T47D (cell line): ENCODE measurements at regions not wholly inside any gene's neighbourhood (a gene's known extent, or its start where the extent isn't known, plus 50 kb on each side); places are given as distances from the start of the nearest gene placed in this dataset.
"Not testable (repeated sequence)": the region's sequence is repeated elsewhere in the genome, so short reads cannot be mapped to it uniquely, and the experiment has no call there.

ENCODE experiments used
- DNase-seq, 2 experiments: peaks; one replicate each; pipeline versions ENCODE4 v3.0.0 to v3.0.0-alpha.2; 2011 to 2012; ENCODE audit warnings: low read depth in 1 of 2, low spot score in 1 of 2
- JUND ChIP-seq: IDR thresholded peaks from 2 replicates; pipeline ENCODE4 v1.6.1; 2012; ENCODE audit warnings: low read depth
- in situ Hi-C: cut with HindIII; loops from 2 replicates; pipeline ENCODE4 v1.10.0; 2016; ENCODE audit warnings: low sequenced_read_pairs, low pct_unique_long_range_greater_than_20kb

- no peak for DNase-seq
- in situ Hi-C loops = no loop called here
- no peak for TF ChIP-seq JUND
These were observed 64.5 kb upstream of the SEC14L1 start for GRCh38 chr17:77076124-77076830.

- TF ChIP-seq JUND = no peak
- DNase-seq = no peak
- in situ Hi-C loops = no loop called here
These were observed 57.2 kb upstream of the SEC14L1 start for GRCh38 chr17:77083531-77083930.

- DNase-seq = no peak
- in situ Hi-C loops = no loop called here
- no peak for TF ChIP-seq JUND
These were observed 54.8 kb upstream of the SEC14L1 start for GRCh38 chr17:77085926-77086432.

GRCh38 chr17:77086433-77087010 is 54.2 kb upstream of the SEC14L1 start:
- no peak for TF ChIP-seq JUND
- in situ Hi-C loops = no loop called here
- DNase-seq = peak; percentile 66 to 91

GRCh38 chr17:77087650-77088454 is 52.9 kb upstream of the SEC14L1 start:
- in situ Hi-C loops = no loop called here

GRCh38 chr17:77088455-77089123 is 52.2 kb upstream of the SEC14L1 start:
- DNase-seq = peak; percentile 90 to 96
- TF ChIP-seq JUND = no peak
- in situ Hi-C loops = no loop called here

More at GRCh38 chr17:77087650-77088454, 52.9 kb upstream of the SEC14L1 start:
- TF ChIP-seq JUND = no peak
- no peak for DNase-seq

GRCh38 chr17:77089124-77089490 is 51.7 kb upstream of the SEC14L1 start:
- in situ Hi-C loops = no loop called here
- TF ChIP-seq JUND = no peak
- no peak for DNase-seq

- DNase-seq, in situ Hi-C loops: not testable (repeated sequence)
These were observed 50.8 kb upstream of the SEC14L1 start for GRCh38 chr17:77089949-77090348.

GRCh38 chr17:77090476-77090875 is 50.3 kb upstream of the SEC14L1 start:
- in situ Hi-C loops = no loop called here
- no peak for DNase-seq
- TF ChIP-seq JUND = no peak
